ENCODE measurements at regions not wholly inside any gene's neighbourhood (a gene's known extent, or its start where the extent isn't known, plus 50 kb on each side); places are given as distances from the start of the nearest gene placed in this dataset.

- no peak overlapping the region for H3K27ac ChIP-seq (ENCODE audit: low read length)
- DNase-seq, result no peak
- no peak overlapping the region for H3K9ac ChIP-seq (ENCODE audit: low read length)
- no peaks in the 10 kb centered on the region for H3K9me3 ChIP-seq (replicated peaks; ENCODE audit: insufficient read depth, low read length)
- no peak overlapping the region for H2AFZ ChIP-seq (ENCODE audit: low read length)
- no peaks in the 10 kb centered on the region for H3F3A ChIP-seq (ENCODE audit: insufficient read depth, low read length)
- no peaks in the 10 kb centered on the region for H3K36me3 ChIP-seq (replicated peaks; ENCODE audit: insufficient read depth, low read length)
- H3K4me2 ChIP-seq (ENCODE audit: low read depth, low read length), result no peak overlapping the region
- no peaks in the 10 kb centered on the region for H3K79me2 ChIP-seq (ENCODE audit: low read length)
- H3K4me3 ChIP-seq (ENCODE audit: low read length), result no peak overlapping the region
- H4K20me1 ChIP-seq (ENCODE audit: insufficient read depth, low read length), result no peaks in the 10 kb centered on the region
- no peaks in the 10 kb centered on the region for H3K27me3 ChIP-seq (replicated peaks; ENCODE audit: insufficient read depth, low read length)
- no peaks in the 10 kb centered on the region for H3K9me2 ChIP-seq (replicated peaks; ENCODE audit: insufficient read depth, low read length)
- H3K4me1 ChIP-seq (ENCODE audit: low read length), result no peaks in the 10 kb centered on the region
- no peak for TF ChIP-seq CTCF (IDR thresholded peaks at IDR 0.05; ENCODE audit: low read length)
- TF ChIP-seq EZH2 (optimal IDR thresholded peaks at IDR 0.05; ENCODE audit: low read depth, low read length), result no peak
- TF ChIP-seq EZH2phosphoT487 (IDR thresholded peaks at IDR 0.05; ENCODE audit: low read length), result no peak
Observed at GRCh38 chr13:67369895-67370660, 139.9 kb upstream of the PCDH9 start.

- Histone ChIP-seq H3K9me3 (replicated peaks; ENCODE audit: insufficient read depth, low read length) (no peaks in the 10 kb centered on the region), H3F3A (ENCODE audit: insufficient read depth, low read length) (no peaks in the 10 kb centered on the region), H3K4me1 (ENCODE audit: low read length) (no peaks in the 10 kb centered on the region), H3K36me3 (replicated peaks; ENCODE audit: insufficient read depth, low read length) (no peaks in the 10 kb centered on the region), H3K4me3 (ENCODE audit: low read length) (no peak overlapping the region), H3K79me2 (ENCODE audit: low read length) (no peaks in the 10 kb centered on the region), H3K4me2 (ENCODE audit: low read depth, low read length) (no peak overlapping the region), H2AFZ (ENCODE audit: low read length) (no peak overlapping the region), H3K27ac (ENCODE audit: low read length) (no peak overlapping the region), H3K9me2 (replicated peaks; ENCODE audit: insufficient read depth, low read length) (no peaks in the 10 kb centered on the region), H3K9ac (ENCODE audit: low read length) (no peak overlapping the region), H3K27me3 (replicated peaks; ENCODE audit: insufficient read depth, low read length) (no peaks in the 10 kb centered on the region), H4K20me1 (ENCODE audit: insufficient read depth, low read length) (no peaks in the 10 kb centered on the region)
- no peak for DNase-seq
- TF ChIP-seq EZH2phosphoT487 (IDR thresholded peaks at IDR 0.05; ENCODE audit: low read length) (no peak), CTCF (IDR thresholded peaks at IDR 0.05; ENCODE audit: low read length) (no peak), EZH2 (optimal IDR thresholded peaks at IDR 0.05; ENCODE audit: low read depth, low read length) (no peak)
Observed at GRCh38 chr13:67367399-67367798, 137.3 kb upstream of the PCDH9 start.

- no peak for DNase-seq
- TF ChIP-seq EZH2phosphoT487 (IDR thresholded peaks at IDR 0.05; ENCODE audit: low read length) (no peak), CTCF (IDR thresholded peaks at IDR 0.05; ENCODE audit: low read length) (no peak), EZH2 (optimal IDR thresholded peaks at IDR 0.05; ENCODE audit: low read depth, low read length) (no peak)
- Histone ChIP-seq H3F3A (ENCODE audit: insufficient read depth, low read length) (no peaks in the 10 kb centered on the region), H3K4me2 (ENCODE audit: low read depth, low read length) (no peak overlapping the region), H2AFZ (ENCODE audit: low read length) (no peak overlapping the region), H3K9me3 (replicated peaks; ENCODE audit: insufficient read depth, low read length) (no peaks in the 10 kb centered on the region), H3K36me3 (replicated peaks; ENCODE audit: insufficient read depth, low read length) (no peaks in the 10 kb centered on the region), H4K20me1 (ENCODE audit: insufficient read depth, low read length) (no peaks in the 10 kb centered on the region), H3K9ac (ENCODE audit: low read length) (no peak overlapping the region), H3K4me1 (ENCODE audit: low read length) (no peaks in the 10 kb centered on the region), H3K27me3 (replicated peaks; ENCODE audit: insufficient read depth, low read length) (no peaks in the 10 kb centered on the region), H3K27ac (ENCODE audit: low read length) (no peak overlapping the region), H3K4me3 (ENCODE audit: low read length) (no peak overlapping the region), H3K9me2 (replicated peaks; ENCODE audit: insufficient read depth, low read length) (no peaks in the 10 kb centered on the region), H3K79me2 (ENCODE audit: low read length) (no peaks in the 10 kb centered on the region)
Observed at GRCh38 chr13:67366533-67366932, 136.4 kb upstream of the PCDH9 start.
